PC-3 (cell line): ENCODE measurements at regions not wholly inside any gene's neighbourhood (a gene's known extent, or its start where the extent isn't known, plus 50 kb on each side); places are given as distances from the start of the nearest gene placed in this dataset.

Experiments used
- CTCF ChIP-seq: fragments of 300-600 bp; sonication (generic); conservative IDR thresholded peaks from 2 replicates; pipeline ENCODE4 v1.5.1; 2017; ENCODE audit warnings: antibody characterized with exemption, low read depth, mild to moderate bottlenecking, low read length
- EZH2 ChIP-seq: fragments of 300-600 bp; sonication (generic); IDR thresholded peaks from one replicate; pipeline ENCODE4 v1.6.1; 2017; ENCODE audit warnings: antibody characterized with exemption, mild to moderate bottlenecking, low read length; ENCODE audit not compliant: unreplicated experiment
- EZH2phosphoT487 ChIP-seq: fragments of 300-600 bp; sonication (generic); IDR thresholded peaks from 2 replicates; pipeline ENCODE4 v1.6.1; 2018; ENCODE audit warnings: mild to moderate bottlenecking, antibody characterized with exemption, low read length, borderline replicate concordance

GRCh38 chr1:214208460-214208859 lies 72.5 kb upstream of the SMYD2 start:
- TF ChIP-seq CTCF (no peak), EZH2 (no peak), EZH2phosphoT487 (no peak)
